GM18517 (cell line): ENCODE measurements at regions not wholly inside any gene's neighbourhood (a gene's known extent, or its start where the extent isn't known, plus 50 kb on each side); places are given as distances from the start of the nearest gene placed in this dataset.

Experiments used
- ATAC-seq: cut with Tn5 transposase; IDR thresholded peaks from one replicate; pipeline ENCODE4 v1.9.1; 2021; ENCODE audit warnings: mild to moderate bottlenecking, moderate library complexity; ENCODE audit not compliant: unreplicated experiment

DNA sequence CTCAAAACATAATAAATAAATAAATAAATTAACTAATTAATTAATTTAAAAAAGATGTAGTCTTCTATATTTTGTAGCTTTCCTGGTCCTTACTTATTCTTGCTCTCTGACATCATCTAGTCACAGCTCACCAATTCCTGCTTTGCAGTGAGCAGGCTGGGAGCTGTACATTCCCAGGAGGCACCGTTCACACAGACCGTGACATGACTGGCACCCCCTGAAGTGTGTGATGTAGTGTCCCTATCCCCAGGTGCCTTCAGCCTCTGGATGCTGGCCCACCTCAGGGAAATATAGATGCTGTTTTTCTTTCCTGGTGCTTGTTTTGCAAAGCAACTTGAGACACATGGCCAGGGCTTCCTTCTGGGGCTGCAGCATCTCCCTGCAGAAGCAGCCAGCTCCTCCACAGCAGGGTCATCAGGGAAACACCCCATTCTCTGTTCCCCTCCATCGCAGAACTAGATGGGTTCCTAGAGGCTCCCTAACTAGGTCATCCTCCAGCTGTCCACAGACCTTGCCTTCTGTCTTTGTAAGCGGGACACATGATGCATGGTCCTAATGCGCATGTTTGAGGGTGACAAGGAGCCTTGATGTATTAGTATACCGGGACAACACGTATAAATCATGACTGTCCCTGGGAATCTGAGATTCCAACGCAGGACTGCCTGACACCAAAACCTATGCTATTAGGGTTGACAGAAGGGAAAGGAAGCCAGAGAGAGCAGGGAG is 76.4 kb downstream of the RHOB start:
- ATAC-seq = no peak

DNA sequence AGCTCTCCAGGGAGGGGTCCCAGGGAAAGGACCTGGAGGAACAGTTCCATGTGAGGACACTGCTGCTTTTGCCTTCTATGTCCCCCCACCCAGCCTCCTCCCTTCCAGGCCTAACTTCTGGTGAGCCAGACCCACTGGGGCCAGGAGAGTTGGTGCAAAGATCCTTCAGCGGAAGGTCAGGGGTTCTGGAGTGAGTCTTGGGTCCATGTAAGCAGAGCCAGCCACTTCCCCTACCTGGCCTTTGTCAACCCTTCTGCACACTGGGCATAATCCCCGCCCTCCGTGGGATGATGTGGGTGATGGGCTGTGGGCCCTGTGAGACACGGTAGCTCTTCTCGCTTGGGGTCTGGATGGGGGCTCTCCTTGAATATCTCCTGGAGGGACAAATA is 76.9 kb downstream of the RHOB start:
- ATAC-seq = no peak

DNA sequence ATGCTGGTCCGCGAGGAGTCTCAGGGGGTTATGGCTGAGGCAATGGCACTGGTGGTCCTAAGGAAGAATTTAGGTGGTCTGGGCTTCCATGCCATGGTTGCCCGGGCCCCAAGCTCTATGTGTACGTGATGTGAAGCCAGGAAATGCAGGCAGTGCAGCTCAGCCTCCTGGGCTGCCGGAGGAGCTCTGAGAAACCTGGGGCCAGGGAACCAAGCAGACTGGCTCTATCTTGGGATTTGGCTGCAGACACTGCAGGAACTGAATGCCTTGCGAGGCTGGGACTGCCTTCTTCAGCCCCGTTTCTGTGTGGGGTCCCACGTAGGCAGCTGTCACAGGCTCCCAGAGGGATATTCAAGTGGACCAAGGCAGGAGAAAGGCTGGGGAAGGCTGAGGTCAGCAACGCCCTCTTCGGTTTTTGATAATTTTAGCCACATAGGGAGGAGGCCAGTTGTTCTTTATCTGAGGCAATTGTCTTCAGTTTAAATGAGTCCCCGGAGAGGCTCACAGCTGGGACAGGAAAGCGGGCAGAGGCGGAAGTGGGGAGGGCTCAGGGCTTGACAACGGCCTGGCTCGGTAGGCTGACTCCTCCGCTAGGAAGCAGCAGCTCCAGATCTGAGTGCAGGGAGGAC is 77.7 kb downstream of the RHOB start:
- peak; percentile 63 for ATAC-seq

DNA sequence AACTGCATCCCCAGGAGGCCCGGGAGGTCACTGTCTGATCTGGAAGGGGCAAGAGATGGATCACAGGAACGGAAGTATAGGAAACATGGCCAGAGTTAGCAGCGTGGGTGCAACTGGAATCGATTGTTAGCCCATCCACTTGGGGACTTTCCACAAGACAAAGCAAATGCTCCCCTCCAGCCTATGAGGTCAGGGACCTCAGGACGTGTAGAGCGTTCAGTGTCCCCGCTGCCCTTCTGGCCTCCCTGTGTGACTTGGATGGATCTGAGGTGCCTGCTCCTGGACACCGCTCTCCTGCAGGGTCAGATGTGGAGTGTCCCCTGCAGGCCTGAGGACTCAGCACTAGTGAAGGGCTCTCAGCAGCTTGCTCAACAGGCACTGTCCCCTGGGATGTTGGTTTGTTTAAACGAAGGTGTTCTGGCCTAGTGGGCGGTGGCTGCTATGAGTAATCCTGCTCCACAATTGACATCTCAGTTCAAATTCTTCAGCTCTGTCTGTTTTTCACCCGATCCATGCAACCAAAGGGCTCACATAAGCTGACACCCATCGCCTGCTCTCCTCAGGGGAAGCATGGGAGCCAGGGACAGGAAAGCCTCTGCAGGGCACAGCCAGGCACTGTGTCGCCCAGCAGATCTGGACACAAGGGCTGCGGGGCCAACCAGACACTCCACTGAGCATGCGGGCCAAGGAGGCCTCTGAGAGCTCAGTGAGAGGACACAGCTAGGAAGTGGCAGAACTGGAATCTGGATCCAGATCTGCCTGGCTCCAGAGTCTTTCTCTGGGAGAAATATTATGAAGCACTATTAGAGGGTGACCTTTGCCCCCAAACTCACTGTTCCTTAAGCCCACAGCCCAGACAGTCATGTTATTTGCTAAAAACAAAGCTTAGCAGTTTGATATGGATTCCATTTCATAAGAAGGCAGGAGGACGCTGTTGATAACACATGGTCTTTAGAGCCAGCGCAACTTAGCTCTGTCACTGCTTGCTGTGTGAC is 78.5 kb downstream of the RHOB start:
- ATAC-seq = peak; percentile 96

DNA sequence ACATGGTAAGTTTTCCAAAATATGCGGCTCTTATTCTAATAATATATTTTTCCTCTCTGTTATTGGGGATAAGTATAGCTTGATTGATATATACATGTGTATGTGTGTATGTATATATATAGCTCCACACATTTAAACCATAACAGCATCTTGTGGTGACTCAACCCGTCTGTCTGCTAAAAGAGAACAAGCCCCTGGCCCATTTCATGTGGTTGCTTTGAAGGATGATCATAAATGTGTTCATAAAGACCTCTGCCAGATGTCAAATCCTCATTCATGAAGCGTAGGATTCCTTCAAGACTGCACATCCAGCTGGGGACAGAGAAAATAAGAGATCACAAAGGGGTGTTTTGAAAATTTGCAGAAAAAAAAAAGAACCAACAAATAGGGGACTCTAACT is 79.3 kb downstream of the RHOB start:
- ATAC-seq = no peak

DNA sequence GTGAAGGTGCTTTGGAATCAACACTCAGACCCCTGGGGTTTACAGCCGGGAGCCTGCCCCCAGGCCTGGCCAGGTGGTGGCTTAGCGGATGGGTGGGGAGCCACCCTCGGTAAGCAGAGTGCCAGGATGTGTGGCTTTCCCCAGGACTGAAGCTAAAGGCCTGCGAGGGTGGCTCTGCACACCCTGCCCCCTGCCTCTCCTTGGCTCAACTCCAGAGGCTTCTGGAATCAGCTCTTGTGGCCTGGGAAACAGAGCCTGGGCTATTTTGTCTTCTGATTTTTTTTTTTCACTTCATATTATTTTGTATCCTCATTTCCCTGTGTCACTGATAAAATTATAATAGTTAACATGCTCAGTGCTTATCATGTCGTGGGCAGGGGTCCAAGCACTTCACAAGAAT is 79.8 kb downstream of the RHOB start:
- ATAC-seq = no peak

DNA sequence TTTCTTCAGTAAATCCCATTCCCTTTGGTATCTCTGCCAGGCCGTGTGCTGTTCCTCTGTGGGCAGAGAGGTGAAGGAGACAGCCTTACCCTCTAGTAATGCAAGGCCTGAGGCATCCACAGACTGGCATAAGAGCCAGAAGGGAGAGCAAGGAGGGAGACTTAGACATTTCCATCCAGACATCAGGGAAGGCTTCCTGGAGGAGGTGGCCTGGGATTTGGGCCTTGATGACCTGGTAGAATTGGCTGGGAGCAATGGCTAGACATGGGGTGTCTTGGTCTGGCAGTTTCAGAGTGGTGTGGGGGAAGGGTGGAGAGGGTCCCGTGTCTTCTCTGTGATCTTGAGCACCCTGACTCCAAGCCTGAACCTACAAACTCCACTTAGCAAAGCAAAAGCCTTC is 81.8 kb downstream of the RHOB start:
- ATAC-seq = no peak

DNA sequence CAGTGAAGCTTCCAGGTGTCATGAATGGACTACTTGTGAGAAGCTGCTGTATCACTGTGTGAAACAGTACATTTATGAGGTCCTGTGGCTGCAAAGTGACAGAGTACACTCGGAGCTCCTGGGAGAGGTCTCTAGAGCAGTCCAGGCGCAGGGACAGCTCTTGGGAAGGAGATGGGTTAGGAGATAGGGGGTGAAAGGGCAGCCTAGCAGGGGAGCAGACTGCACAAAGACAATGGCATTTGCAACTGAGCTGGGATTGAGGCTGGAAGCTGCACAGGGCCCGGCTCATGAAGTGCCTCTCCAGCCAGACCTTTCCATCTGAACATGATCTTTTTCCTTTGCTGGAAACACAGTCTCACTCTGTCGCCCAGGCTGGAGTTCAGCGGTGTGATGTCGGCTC is 83.6 kb downstream of the RHOB start:
- ATAC-seq = no peak

DNA sequence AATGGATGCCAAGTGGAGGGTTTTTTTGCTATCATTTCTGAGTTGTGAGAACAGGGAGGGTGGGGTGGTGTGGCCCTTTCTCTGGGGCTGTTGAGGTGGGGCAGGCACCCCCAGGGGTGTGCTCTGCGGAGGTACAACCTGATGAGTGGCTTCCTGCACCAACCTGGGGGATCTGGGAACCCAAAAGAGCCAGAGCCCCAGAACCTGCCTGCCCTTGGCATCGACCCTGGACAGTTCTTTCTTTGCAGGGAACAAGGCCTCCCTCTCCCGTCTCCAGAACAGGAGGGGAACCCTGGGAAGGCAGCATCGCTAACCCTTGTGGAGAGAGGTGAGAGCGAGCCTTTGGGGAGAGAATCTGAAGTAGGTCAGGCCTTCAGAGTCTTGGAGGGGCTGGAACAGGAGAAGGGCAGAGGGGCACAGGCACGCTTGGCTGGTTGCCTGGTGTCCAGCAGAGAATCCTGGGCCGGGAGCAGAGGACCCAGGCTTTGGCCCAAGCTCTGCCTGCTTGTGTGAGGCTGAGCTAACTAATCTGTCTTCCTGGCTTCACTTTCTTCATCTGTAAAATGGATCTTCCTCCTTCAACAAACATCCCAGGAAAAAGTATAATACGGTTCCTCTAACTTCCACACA is 84.9 kb downstream of the RHOB start:
- ATAC-seq = no peak

DNA sequence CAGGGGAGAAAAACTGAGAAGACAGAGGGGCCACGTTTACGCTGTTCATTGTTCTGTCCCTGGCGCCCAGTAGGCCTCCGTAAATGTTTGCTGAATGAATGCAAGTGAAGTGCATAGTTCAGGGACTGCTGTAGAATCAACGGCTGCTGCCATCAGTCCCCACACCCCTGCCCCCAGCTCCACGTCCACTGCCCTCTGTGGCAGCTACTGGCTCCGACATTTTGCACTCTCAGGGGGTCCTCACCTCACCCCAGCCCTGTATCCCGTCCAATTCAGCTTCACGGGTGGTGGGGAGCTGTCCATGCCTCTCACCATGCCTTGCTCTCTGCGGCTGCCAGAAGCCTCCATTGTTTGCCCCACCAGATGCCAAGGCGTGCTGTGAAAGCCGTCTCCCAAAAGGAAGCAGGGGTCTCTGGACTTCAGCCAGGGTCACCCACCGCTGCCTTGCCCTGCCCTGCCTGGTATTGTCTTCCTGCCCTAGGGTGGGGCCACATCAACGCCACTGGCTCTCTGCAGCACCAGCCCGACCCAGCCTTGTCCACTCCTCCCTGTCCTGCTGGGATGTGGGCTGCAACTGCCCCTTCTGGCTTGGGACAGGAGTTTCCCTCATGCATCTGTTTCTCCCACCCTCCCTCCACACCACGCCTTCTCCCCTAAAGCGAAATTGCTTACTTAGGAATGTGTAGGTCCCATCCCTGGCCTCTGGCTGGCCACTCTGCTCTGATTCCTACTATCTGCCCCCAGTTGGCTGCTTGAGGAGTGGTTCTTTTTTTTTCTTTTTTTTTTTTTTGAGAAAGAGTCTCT is 86.0 kb downstream of the RHOB start:
- ATAC-seq = no peak

DNA sequence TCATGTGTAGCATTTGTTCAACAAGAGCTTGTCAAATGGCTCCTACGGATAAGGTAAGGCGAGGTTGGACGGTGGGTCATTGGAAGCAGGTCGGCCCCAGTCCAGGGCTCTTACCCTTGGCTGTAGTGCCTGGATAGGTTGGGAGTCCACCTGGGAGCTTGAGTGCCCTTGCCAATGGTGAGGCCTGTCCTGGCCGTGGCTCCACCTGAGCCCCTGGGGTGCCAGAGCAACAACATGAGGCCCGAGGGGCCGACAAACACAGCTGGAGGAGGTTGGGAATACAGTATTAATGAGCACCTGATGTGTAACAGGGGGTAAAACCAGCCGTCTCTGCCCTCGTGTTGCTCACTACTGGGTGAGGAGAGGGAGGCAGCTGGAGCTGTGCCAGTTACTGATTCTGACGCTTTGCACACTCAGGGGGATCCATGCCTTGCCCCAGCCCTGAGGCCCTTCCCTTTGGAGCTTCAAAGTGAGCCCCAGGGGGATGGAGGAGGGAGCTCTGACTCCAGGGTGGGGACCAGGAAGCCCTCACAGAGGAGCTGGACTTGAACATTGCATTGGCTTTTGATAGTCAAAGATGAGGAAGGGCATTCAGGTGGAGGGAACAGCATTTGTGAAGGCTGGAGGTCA is 87.2 kb downstream of the RHOB start:
- ATAC-seq = no peak

DNA sequence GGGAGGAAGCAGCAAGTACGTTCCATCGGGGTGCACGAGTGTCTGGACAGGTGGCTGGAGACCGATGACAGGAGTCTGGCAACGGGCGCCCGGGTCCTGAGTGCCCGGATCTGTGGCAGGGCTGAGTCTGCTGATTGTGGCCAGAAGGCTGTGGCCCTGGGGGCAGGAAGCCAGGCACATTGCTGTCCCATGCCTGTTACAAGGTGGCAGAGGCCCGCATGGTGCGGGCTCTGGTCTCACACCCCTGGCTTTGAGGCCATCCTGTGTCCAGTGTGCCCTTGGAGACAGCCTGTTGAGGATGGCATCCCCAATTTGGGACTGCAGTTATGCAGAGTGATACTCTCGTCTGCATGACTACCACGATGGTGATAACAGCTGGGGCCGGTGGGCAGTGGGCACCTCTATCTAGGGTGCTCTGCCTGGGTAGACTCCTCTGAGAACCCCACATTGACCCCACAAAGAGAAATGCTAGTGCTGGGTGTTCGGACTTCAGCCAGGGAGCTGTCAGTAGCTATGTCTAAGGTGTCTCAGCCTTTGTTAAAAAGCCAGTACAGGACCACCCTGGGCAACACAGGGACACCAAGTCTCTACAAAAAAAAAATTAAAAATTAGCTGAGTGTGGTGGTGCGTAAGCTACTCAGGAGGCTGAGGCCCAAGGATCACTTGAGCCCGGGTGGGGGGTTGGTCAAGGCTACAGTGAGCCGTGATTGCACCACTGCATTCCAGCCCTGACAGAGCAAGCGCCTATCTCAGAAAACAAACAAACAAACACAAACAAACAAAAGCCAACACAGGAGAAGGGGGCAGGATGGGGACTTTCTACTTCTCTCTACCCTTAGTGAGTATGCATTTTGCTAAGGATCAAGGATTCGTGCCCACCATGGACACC is 88.3 kb downstream of the RHOB start:
- ATAC-seq = no peak

DNA sequence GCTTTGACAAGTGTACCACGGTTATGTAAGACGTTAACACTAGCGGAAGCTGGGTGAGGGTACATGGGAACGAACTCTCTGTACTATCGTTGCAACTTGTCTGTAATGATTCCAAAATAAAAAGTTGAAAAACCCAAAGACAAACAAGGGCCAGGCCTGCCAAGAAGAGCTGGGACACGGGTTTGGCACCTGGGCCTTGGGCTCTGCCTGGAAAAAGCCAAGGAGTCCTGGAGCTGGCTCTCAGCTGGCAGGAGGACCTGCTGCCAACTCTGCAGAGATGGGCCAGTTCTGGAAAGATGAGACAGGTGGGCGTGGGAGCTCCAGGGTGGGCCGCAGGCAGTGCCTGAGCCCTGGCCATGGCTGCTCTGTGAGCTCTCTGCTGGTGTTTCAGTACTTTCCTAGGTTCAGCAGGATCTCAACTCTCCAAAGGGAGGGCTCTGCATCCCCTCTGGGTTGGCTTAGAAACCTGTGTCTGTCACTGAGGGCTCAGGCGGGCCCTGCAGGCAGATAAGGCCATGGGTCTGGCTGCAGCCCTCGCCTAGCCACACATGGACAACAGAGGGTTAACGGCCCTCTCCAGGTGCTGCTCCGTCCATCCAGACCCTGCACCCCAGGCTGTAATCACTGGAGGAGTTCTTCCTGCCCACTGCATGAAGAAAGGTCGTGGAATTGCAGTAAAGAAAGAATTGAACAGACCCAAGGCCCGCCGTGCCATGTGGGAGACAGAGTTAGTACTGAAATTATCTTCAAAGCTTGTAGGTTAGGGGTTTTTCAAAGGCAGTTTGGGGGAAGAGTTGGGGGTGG is 89.9 kb downstream of the RHOB start:
- ATAC-seq = no peak

DNA sequence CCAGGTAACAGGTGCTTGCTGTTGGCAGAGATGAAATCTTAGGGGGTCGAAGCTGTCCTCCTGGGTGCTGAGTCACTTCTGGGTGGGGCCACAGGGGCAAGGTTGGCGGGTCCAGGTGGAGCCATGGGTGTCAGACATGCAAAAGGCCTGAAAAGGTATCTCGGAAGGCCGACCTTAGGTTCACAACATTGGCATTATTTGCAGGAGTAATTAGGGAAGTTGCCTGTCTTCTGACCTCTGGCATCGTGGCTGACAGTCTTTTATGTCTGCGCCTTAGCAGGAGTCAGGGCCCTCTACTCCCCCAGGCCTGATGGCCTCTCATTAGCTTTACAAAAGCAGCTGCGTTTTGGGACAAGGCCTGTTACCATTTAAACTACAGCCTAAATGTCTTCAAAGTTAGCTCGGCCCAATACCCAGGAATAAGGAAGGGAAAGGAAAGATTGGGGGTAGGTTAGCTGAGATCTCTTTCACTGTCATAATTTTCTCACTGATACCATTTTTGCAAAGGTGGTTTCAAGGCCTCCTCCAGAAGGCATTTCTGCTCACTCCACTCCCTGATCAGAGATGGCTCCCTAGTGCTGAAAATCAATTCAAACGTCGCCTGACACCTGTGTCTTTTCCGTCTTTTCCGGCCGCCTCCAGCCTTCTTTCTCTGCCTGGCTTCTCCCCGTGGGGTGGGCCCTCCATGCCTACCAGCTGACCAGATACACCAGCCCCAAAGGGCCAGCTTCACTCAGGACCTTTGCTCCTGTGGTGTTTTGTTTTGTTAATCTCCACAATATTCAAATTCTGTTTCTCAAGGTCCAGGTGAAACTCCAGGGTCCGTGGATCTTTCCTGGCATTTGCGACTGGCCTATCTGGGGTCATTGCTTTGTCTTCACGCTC is 90.8 kb downstream of the RHOB start:
- no peak for ATAC-seq

DNA sequence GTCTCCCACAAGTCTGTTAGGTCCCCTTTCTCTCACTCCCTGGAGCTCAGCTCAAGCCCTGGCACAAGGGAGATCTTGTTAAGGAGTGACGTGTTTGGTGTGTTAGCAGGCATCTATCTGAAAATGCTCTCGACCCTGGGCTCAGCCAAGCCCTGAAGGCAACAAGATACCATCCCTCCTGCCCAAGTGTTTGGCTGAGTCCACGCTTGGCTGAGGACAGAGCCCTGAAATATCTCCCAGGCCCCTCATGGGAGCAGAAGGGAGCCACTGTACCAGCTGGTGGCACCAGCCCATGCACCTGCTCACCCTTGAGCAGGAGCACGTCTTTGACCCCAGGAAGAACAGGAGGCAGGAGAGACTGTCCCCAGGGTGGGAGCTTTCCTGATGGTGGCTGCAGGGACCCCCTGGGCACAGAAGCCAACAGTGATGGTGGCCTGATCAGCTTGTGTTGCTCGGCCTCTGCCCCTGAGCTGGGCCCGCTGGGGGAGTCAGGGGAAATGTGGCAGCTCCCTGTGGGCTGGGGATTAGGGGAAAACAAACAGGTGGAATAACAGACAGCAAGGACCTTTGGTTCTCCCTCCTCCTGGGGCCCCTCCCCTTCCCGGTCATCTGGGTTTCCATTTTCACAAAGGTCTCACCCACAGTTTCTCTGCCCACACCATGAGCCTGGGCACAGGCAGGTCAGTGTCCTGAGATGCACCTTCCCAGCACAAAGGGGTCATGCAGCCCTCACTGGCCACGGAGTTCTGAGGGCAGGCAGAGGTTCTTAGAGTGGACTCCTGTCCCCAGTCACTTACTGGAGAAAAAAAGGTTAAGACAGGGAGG is 91.6 kb downstream of the RHOB start:
- no peak for ATAC-seq

DNA sequence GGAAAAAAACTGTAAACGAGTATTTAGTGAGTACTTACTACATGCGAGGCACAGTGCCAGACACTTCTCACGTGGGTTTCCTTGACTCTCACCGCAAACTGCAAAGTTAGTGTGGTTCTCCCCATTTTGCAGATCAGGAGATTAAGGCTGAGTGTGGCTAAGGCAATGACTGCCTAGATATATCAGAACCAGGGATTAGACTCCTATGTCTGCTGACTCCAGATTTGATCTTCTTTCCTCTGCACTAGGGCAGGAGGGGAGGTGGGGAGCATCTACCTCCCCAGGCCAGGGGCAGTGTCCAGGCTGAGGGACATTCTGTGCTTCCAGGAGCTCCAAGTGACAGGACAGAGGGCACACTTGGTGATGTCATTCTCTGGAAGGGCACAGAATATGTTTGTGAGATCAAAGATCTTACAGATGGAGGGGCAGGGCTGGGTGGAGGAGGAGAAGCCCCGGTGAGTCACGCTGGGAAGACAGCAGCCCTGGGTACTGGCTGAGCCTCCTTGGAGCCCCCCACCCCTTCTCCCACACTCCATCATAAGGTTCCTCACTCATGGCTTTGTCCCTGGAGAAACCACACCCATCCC is 92.4 kb downstream of the RHOB start:
- ATAC-seq = no peak
